Activated CD8-positive, alpha-beta memory T cell treated with anti-CD3 and anti-CD28 coated beads for 36 hours (primary cell): ENCODE measurements at regions not wholly inside any gene's neighbourhood (a gene's known extent, or its start where the extent isn't known, plus 50 kb on each side); places are given as distances from the start of the nearest gene placed in this dataset.

ENCODE experiments used
- CTCF ChIA-PET: fragments of 350-600 bp; sonication (Branson Sonifier 250); formaldehyde crosslinking; loops from one replicate; lab custom pipeline; 2021; ENCODE audit warnings: antibody characterized with exemption; lab: Charles Lee
- POLR2A ChIA-PET: fragments of 350-600 bp; sonication (Branson Sonifier 250); formaldehyde crosslinking; loops from one replicate; lab custom pipeline; 2021; ENCODE audit warnings: antibody characterized with exemption; lab: Charles Lee

DNA sequence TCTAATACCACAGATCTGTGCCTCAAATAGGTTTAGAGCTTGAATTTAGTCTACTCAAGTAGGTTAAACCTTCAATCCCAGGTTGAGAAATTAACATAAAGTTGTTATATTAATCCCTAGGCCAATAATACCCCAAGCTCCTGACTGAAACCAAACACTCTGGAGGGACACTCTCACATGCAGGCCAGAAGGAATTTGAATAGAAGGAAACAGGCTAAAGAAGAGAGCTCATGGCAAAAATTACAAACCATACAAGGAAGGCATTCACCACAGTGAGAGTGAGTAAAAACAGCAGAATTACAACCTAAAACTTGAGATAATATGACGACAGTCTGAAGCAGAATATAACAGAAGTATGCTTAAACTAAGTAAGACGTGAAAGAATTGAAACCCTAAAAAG, 76.1 kb upstream of the PDK4 start:
- ChIA-PET CTCF (no interaction called here), POLR2A (no interaction called here)

DNA sequence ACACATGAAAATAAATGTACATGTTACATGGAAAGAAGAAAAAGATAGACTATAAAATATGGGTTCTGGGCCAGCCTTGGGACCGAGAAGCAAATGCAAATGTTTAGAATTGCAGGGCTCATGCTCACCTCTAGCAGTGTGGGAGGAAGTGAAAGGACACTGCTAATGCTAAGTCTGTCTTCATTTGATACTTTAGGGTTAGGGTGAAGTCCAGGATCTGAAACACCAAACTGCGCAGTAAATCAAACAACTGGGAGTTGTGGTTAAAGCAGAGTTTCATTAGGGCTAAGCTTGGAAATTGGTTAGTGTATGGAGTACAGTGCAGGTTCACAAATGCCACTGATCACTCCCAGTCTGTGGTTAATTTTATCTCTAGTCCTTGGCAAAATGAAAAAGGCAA, 73.2 kb upstream of the PDK4 start:
- POLR2A ChIA-PET = no interaction called here
- CTCF ChIA-PET = no interaction called here

DNA sequence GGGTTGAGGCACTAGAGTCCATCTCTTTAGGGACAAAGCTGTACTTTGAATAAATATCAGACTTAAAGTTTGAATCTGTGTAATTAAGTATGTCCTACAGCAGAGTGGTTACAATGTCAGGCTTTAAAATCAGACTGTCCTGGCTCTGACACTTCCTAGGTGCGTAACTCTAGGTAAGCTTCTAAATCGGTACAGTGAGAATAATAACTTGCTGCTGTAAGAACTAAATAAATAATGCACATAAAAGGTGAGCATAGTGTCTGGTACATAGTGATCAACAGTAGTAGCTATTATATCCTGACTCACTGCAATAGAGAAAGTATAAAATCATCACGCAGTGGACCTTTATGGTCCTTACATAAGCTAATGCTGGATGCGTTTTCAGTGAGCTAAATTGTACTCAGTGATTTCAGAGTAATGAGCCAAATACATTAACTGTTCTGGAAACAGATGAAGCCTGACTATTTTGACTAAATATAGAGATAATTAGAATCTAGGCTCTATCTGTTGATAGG, 72.2 kb upstream of the PDK4 start:
- POLR2A ChIA-PET = no interaction called here
- CTCF ChIA-PET = no interaction called here

DNA sequence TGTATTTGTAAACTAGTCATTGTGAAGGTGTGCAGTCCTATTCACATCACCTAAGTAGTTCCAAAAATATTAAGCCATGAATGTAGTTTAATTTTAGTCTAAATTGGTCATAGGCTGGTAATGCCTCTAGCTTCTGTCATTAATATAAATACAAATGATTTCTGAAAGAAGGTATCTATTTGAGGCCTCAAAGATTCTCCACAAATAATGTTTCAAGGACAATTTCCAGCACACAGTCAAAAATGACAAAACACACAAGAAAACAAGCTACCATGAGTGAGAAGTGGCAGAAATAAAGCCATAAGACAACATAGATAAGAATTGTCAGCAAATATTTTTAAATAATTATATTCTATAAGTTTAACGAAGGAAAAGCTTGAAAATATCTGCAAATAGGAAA, 66.7 kb upstream of the PDK4 start:
- CTCF ChIA-PET = no interaction called here
- POLR2A ChIA-PET = no interaction called here

DNA sequence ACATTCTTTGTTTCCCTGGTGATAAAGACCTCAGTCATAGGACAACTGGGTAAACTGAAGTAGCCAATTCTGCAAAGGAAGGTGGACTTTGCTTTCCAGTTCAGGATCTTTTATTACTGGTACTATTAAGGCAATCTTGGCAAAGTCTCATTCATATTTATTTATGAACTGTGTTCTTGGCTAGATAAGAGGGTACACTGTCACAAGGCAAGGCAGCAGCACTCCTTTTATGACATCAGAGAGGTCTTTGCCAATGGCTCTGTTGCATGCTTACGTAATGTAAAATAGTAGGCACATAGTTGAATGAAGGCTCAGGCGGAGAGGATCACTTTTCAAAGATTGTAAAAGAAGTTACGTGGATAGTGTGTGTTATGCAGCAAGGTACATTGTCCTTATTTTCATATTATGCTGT, 63.7 kb upstream of the PDK4 start:
- ChIA-PET CTCF (no interaction called here), POLR2A (no interaction called here)

DNA sequence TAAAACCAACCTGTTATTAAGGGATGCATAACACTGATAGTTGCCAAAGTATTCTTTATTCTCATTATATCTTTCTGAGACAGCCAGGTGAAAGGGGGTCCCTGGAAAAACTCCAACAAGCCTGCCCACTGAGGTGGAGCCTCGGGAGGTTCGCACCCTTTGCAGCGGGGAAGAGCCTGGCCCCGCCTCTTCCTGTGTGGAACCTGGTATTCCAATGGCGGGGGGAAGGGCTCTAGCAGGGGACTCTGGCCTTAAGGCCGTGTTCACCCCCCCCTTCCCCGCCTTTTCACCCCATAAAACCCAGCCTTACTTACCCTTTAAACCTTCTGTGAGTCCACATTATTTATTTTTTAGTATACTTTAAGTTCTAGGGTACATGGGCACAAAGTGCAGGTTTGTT, 62.4 kb upstream of the PDK4 start:
- POLR2A ChIA-PET = no interaction called here
- CTCF ChIA-PET = no interaction called here

DNA sequence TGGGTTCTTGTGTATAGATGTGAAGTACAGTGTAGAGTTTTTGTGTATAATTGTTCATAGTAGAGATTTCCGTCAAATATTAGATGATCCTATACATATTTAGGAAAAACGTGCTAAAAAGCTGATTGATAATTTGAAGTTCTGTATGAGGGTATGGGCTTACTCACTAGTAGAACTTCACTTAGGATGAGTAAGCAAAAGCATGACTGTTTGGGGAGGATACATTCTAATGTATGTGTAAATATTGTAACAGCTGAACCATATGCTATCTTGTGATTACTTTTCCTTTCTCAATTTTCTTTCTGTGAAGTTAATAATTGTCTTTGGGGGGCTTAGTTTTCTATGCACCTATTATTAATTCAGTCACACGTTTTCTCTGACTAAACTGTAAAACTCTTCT, 53.2 kb upstream of the PDK4 start:
- ChIA-PET POLR2A (no interaction called here), CTCF (no interaction called here)

DNA sequence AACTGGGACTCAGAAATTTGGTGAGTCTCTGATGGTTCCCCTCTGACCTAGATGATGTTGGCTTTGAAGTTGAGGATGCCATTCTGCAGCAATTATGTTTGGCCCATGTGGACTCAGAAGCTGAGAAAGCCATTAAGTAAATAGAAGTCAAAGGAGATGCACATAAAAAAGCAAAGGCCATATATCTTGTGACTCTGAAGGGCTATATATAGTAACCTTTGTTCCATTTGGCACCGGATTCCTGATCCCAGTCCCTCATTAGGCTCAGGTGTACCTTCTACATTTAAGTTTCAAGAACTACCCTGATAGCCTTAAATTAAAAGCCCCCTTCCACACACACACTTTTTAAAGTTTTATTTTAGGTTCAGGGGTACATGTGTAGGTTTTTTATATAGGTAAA, 50.0 kb upstream of the PDK4 start:
- CTCF ChIA-PET = no interaction called here
- POLR2A ChIA-PET = no interaction called here
